SHP77 treated with DMSO at 0.1 percent for 48 hours (cell line): ENCODE measurements at regions not wholly inside any gene's neighbourhood (a gene's known extent, or its start where the extent isn't known, plus 50 kb on each side); places are given as distances from the start of the nearest gene placed in this dataset.

Experiments used
- DNase-seq: peaks from one replicate; lab custom pipeline; 2025; lab: John Stamatoyannopoulos, UW

GRCh38 chr6:129967427-129967826 is 51.0 kb upstream of the L3MBTL3 start:
- DNase-seq: no peak

- DNase-seq: no peak
Measured at GRCh38 chr6:129966125-129966524, 52.3 kb upstream of the L3MBTL3 start.

GRCh38 chr6:129965096-129965495 is 53.3 kb upstream of the L3MBTL3 start:
- DNase-seq: no peak

GRCh38 chr6:129959358-129959930 is 58.9 kb upstream of the L3MBTL3 start:
- no peak for DNase-seq

GRCh38 chr6:129957941-129958898 is 60.2 kb upstream of the L3MBTL3 start:
- DNase-seq: no peak

- DNase-seq: no peak
Measured at GRCh38 chr6:129955584-129955983, 62.8 kb upstream of the L3MBTL3 start.

- no peak for DNase-seq
Measured at GRCh38 chr6:129954749-129955431, 63.5 kb upstream of the L3MBTL3 start.

- DNase-seq: no peak
Measured at GRCh38 chr6:129947797-129948196, 70.6 kb upstream of the L3MBTL3 start.

- DNase-seq: no peak
Measured at GRCh38 chr6:129946439-129947140, 71.8 kb upstream of the L3MBTL3 start.

GRCh38 chr6:129943637-129944271 is 74.6 kb upstream of the L3MBTL3 start:
- DNase-seq: no peak

- DNase-seq: no peak
Measured at GRCh38 chr6:129940454-129941195, 77.8 kb upstream of the L3MBTL3 start.

- no peak for DNase-seq
Measured at GRCh38 chr6:129938249-129939020, 77.3 kb upstream of the TMEM244 start.

GRCh38 chr6:129936329-129937165 is 75.4 kb upstream of the TMEM244 start:
- peak; percentile 6 for DNase-seq

GRCh38 chr6:129932321-129932720 is 71.2 kb upstream of the TMEM244 start:
- DNase-seq: no peak

GRCh38 chr6:129929433-129929832 is 68.3 kb upstream of the TMEM244 start:
- DNase-seq: no peak

GRCh38 chr6:129923530-129924250 is 62.6 kb upstream of the TMEM244 start:
- DNase-seq: no peak

GRCh38 chr6:129921169-129921817 is 60.2 kb upstream of the TMEM244 start:
- no peak for DNase-seq
